Inferior parietal cortex (tissue), 1 donor: ENCODE measurements at regions not wholly inside any gene's neighbourhood (a gene's known extent, or its start where the extent isn't known, plus 50 kb on each side); places are given as distances from the start of the nearest gene placed in this dataset.

Source experiments
- DNase-seq: peaks from one replicate; pipeline ENCODE4 v3.0.0-alpha.2; 2016; ENCODE audit errors: extremely low spot score

DNA sequence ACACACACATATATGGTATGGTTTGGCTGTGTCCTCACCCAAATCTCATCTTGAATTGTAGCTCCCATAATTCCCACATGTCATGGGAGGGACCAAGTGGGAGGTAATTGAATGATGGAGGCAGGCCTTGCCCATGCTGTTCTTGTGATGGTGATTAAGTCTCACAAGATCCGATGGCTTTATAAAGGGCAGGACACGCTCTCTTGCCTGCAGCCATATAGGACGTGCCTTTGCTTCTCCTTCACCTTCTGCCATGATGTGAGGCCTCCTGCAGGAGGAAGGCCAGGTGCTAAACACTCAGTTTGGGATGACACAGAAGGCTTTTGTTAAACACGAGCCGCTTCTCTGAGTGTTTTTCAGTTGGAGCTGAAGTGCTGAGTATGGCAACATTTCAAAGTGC is 205.3 kb upstream of the KLF6 start:
- DNase-seq, result no peak

GRCh38 chr10:3987143-3987974 is 202.3 kb upstream of the KLF6 start:
- no peak for DNase-seq

DNA sequence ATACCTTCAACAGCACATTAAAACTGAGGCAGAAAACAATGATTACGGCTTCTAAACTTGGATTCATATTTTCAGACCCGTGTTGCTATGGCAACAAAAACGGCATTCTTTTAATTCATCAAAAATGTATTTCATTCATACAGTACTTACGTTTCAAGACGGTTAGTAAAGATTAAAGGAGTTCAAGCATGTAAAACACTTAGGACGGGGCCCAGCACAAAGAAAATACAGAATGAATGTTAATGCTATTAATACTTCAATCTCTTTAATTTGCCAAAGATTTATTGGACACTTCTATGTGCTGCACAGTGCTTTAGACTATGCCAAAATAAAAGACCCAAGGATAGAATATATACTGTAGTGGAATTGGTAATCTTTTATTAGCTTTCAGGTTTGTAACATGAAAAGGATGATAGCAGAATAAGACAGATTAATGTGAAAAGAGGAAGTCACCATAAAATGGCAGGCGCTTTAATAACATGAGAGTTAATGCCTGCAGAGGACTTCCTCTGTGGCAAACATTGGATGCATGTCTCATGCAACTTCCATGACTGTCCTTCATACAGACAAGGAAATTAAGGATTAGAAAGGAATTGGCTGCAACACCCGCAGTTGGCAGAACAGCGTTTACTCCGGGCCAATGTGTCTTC is 201.6 kb upstream of the KLF6 start:
- no peak for DNase-seq

GRCh38 chr10:3982746-3983442 is 197.9 kb upstream of the KLF6 start:
- DNase-seq, result no peak

GRCh38 chr10:3981300-3981699 is 196.3 kb upstream of the KLF6 start:
- no peak for DNase-seq

DNA sequence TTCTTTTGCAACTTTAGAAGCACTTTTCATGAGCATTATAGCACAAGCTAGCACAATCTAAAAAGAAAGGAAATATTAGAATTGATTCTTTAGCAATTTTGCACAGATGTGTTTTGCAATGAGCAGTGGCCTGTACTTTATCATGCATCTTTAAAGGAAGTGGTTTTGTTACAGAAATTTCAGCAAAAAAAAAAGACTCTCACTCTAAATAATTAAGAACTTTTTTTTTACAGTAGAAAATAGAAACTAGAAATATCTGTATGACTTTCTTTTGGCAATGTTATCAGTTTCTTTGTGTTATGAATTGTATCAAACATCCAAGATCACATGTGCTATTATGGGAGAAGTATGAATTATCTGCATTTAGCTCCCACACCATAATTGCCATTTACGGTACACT is 195.7 kb upstream of the KLF6 start:
- no peak for DNase-seq

DNA sequence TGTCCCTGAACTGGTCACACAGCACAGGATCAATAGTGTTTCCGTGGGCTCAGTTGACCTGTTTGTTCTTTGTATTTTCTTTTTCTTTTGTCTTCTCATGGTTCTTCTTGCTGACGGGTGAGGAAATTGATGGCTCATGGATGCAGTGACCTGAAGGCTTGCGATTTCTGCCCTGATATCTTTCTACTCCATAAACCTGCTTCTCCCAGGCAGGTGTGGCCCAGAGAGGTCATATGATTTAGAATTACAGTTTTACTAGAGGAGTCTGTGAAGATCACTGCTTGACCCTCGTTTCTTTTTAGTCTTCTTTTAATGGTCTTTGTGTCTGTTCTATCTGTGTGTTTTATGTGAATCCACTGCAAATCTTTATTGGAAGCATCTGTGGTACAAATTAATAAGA is 195.1 kb upstream of the KLF6 start:
- DNase-seq, result no peak

DNA sequence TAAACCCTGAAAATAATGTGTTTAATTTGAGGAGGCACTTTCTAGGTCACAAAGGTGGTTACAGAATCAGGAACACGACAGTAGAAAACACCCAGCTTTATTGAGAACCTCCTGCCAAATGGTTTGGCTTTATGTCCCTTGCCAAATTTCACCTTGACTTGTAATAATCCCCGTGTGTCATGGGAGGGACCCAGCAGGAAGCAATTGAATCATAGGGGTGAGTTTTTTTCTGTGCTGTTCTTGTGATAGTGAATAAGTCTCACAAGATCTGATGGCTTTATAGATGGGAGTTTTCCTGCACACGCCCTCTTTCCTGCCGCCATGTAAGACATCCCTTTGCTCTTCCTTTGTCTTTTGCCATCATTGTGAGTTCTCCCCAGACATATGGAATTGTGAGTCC is 193.8 kb upstream of the KLF6 start:
- DNase-seq, result no peak

DNA sequence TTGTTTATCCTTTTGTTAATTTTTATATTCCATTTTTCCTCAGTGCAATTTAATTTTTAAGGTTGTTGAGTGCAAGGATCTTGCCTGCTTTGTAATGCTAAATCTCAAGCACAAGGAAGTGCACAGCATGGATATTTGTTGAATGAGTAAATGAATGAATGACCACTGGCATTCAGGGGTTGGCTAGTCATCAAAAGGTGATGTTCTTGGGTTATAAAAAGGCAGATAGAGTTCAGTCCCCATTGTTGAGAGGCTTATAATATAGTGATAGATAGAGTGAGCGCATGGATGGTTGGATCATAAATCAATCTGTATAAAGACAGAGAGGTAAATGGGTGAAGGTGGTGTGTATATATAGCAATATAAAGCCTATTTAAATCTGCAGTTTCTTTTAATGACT is 193.2 kb upstream of the KLF6 start:
- no peak for DNase-seq

- DNase-seq, result no peak
Observed at GRCh38 chr10:3977761-3978160, 192.8 kb upstream of the KLF6 start.

DNA sequence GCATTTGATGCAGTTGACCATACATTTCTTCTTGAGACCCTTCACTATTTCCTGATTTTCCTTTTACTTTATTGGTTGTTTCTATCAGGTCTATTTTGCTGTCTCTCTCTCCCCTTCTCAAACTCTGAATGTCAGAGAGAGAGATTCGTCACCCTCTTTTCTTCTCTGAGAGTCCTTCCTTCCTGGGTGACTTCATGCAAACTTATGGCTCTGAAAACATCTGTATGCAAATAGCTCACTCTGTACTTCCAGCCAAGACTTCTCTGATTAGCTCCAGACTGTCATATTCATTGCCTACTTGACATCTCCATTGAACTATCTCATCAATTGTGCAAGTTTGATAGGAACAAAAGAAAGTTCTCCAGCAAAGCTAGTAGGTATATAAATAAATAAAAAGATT is 191.7 kb upstream of the KLF6 start:
- no peak for DNase-seq

DNA sequence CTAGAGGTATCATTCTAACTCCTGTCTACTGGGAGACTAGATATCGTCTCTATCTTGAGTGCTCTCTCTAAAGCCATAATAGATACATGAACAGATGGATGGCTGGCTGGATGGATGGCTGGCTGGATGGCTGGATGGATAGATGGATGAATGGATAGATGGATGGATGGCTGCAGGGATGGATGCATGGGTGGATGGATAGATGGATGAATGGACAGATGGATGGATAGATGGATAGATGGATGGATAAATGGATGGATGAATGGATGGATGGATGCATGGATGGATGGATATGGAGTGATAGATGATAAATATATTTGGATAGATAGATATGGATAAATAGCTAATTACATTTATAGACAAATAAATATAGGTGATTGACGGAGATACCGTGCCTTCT is 191.2 kb upstream of the KLF6 start:
- no peak for DNase-seq

DNA sequence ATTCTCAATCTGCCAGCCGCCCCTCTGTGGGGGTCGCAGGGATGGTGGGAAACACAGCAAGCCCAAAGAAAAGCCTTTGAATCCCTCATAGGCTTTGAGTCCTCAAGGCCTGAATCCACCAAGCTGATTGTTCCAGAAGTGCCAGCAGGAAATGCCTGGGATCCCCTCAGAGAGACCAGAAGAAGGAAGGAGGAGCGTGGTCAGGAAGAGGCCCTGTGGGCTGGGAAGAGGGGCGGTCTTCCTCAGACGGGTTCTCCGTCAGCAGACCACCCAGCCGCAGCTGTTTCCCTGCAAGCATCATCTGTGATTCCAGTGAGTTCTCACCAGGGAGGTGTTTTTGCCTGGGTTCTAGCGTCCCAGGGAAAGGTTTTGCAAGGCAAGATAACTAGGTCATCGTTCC is 190.0 kb upstream of the KLF6 start:
- DNase-seq, result no peak

GRCh38 chr10:3972460-3973301 is 187.7 kb upstream of the KLF6 start:
- no peak for DNase-seq

- no peak for DNase-seq
Observed at GRCh38 chr10:3971713-3972112, 186.7 kb upstream of the KLF6 start.

- no peak for DNase-seq
Observed at GRCh38 chr10:3969876-3970666, 185.1 kb upstream of the KLF6 start.

DNA sequence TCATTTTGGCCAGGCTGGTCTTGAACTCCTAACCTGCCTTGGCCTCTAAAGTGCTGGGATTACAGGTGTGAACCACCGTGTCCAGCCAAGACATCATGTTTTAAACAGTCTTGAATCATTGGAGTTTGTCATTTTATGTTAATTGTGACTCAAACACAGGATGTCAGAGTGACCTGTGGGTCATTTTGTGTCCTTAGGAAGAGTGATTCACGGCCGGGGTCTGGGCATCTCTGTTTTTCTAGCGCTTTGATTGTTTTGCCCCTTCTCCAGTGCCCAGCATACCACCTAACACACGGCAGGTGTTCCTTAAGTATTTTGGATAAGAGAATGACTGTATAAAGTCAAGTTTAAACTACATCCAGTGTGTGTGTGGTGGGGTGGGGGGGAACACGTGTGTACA is 183.7 kb upstream of the KLF6 start:
- DNase-seq, result no peak

DNA sequence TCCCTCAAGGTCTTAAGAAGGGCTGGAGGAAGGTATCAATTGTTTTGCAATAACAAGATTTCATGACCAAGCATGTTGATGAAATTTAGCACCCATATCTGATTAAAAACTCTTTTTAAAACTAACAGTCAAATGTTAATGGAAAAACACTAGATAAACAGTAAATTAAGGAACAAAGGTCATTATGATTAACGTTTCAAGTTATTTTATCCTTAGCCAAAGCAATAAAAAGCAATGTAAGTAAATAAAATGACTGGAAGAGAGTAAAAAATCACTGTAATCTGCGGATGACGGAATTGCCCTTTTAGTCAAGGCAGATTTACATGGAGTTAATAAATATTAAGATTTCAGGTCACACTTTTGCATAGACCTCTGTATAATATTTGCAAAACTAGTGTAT is 179.5 kb upstream of the KLF6 start:
- DNase-seq, result no peak

DNA sequence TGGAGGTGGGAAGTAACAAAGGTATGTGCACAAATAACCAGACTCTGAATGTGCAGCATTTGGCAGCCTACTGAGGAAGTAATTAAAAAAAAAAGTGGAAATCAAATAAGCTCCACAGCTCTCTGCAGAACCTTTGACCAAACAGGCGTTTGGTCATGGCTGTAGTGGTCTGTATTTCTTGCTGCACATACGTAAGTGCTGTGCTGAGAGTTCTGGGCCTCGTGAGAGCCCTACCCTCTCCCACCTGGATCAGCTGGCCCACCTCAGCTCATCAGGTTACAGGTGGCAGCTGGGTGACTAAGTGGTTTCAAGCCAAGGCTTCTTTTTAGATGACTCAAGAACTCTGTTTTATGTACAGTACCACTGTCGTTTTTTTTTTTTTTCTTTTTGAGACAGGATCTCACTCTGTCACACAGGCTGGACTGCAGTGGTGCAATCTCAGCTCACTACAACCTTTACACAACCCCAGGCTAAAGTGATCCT is 178.2 kb upstream of the KLF6 start:
- DNase-seq, result no peak

- no peak for DNase-seq
Observed at GRCh38 chr10:3961082-3961481, 176.1 kb upstream of the KLF6 start.

DNA sequence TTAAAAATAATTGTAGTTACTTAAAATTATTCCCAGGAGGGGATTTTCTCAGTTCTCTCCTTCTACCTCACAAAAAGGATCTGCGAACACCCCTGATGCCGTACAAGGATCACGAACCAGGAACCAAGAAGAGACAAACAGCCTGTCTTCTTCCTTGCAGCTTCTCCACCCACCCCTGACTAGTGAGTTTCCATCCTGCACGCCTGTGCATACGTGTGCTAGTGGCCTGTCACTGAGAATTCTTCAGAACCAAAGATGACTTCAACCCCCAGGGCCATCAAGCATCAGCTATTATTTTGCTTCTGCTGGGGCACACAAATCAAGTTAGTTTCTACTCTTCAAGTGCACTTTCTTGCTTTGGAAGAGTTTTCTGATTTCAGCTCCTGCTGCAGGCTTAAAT is 175.5 kb upstream of the KLF6 start:
- no peak for DNase-seq
